Kidney (tissue), 13 donors: ENCODE measurements at regions not wholly inside any gene's neighbourhood (a gene's known extent, or its start where the extent isn't known, plus 50 kb on each side); places are given as distances from the start of the nearest gene placed in this dataset.
A peak's percentile ranks its signal among the peaks of the same experiment; 100 is the strongest.

Experiments
- DNase-seq, 5 donors: peaks; one replicate each; pipeline ENCODE4 v3.0.0-alpha.2; 2013 to 2020
- FAIRE-seq: peaks from 2 replicates; lab custom pipeline; 2012; peaks lifted over from hg19 to GRCh38; lab: Jason Lieb, UNC
- H3K27ac ChIP-seq, 2 donors: one replicate each; pipeline ENCODE4 v1.7.0; 2013; ENCODE audit warnings: low read depth in 2 of 2, low read length in 2 of 2, inconsistent platforms in 1 of 2
- H3K27me3 ChIP-seq: one replicate; pipeline ENCODE4 v1.7.1; 2013; ENCODE audit warnings: low read length, inconsistent platforms; ENCODE audit not compliant: control insufficient read depth, insufficient read depth
- H3K36me3 ChIP-seq, 3 donors: one replicate each; pipeline versions ENCODE4 v1.7.0 to v1.7.1; 2013; ENCODE audit warnings: low read length in 3 of 3, control low read depth in 1 of 3, inconsistent platforms in 1 of 3; ENCODE audit not compliant: insufficient read depth in 3 of 3, control insufficient read depth in 2 of 3
- H3K4me1 ChIP-seq, 3 donors: one replicate each; pipeline versions ENCODE4 v1.7.0 to v1.7.1; 2013; ENCODE audit warnings: low read length in 3 of 3, inconsistent platforms in 1 of 3, low read depth in 1 of 3; ENCODE audit not compliant: control insufficient read depth in 2 of 3, insufficient read depth in 2 of 3
- H3K4me3 ChIP-seq, 3 donors: one replicate each; pipeline versions ENCODE4 v1.7.0 to v1.8.1; 2013; ENCODE audit warnings: low read length in 3 of 3, control low read depth in 1 of 3, inconsistent platforms in 1 of 3
- H3K9ac ChIP-seq, 3 donors: one replicate each; pipeline versions ENCODE4 v1.7.0 to v1.7.1; 2013; ENCODE audit warnings: low read length in 3 of 3, control low read depth in 1 of 3, inconsistent platforms in 1 of 3
- H3K9me3 ChIP-seq, 3 donors: one replicate each; pipeline versions ENCODE4 v1.7.0 to v1.7.1; 2013; ENCODE audit warnings: low read length in 3 of 3, control low read depth in 1 of 3, inconsistent platforms in 1 of 3; ENCODE audit not compliant: control insufficient read depth in 2 of 3, insufficient read depth in 1 of 3
- intact Hi-C: fragments of 100-400 bp; cut with DNase I; formaldehyde crosslinking; loops from one replicate; pipeline ENCODE4 v1.11.1; 2022
- TF ChIP-seq, protein P1 (sequence below): IDR thresholded peaks from 3 replicates; pipeline ENCODE4 v1.5.1; 2012; ENCODE audit warnings: mild to moderate bottlenecking, moderate library complexity, borderline replicate concordance; ENCODE audit not compliant: insufficient read depth; ENCODE audit errors: extremely low read depth
- donor health status: control.
- donor health status: control.
- donor health status: control.
- donor health status: control.
- donor health status: control.
- donor health status: DM: yes; HTN: yes; CAD: no.
- donor health status: Normal renal cell carcinoma (clear cell type).

- FAIRE-seq (no peak), DNase-seq (no peak)
- Histone ChIP-seq H3K4me1 (peaks cover 0 to 2% (median 0%) of the 10 kb centered on the region in 3 donors), H3K9me3 (no peaks in the 10 kb centered on the region), H3K27ac (no peak overlapping the region), H3K27me3 (no peaks in the 10 kb centered on the region), H3K9ac (no peak overlapping the region), H3K36me3 (no peaks in the 10 kb centered on the region), H3K4me3 (no peak overlapping the region)
- TF ChIP-seq, protein P1, sequence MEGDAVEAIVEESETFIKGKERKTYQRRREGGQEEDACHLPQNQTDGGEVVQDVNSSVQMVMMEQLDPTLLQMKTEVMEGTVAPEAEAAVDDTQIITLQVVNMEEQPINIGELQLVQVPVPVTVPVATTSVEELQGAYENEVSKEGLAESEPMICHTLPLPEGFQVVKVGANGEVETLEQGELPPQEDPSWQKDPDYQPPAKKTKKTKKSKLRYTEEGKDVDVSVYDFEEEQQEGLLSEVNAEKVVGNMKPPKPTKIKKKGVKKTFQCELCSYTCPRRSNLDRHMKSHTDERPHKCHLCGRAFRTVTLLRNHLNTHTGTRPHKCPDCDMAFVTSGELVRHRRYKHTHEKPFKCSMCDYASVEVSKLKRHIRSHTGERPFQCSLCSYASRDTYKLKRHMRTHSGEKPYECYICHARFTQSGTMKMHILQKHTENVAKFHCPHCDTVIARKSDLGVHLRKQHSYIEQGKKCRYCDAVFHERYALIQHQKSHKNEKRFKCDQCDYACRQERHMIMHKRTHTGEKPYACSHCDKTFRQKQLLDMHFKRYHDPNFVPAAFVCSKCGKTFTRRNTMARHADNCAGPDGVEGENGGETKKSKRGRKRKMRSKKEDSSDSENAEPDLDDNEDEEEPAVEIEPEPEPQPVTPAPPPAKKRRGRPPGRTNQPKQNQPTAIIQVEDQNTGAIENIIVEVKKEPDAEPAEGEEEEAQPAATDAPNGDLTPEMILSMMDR = no peak
- intact Hi-C loops = no loop called here
Measured at GRCh38 chr4:159669094-159669493, 566.2 kb downstream of the RAPGEF2 start.

DNA sequence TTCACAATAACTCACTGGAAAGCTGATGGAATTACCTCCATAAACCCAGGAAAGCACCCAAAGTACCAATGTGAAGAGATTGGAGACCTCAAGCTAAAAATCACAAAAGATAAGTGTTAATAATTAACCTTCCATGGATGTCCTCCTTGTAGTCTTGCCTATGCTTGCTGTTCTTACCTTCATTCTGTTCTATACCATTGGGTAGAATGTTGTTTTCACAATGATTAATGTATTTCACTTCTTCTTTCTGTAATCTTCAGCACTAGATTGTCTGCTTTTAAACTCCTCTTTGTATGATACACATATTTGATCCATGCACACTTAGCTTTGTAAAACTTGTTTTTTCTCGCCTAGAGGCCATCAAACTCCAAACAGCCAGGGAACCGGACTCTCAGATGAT, 570.3 kb downstream of the RAPGEF2 start:
- Histone ChIP-seq H3K4me1 (peaks cover 0 to 2% (median 0%) of the 10 kb centered on the region in 3 donors), H3K9me3 (no peaks in the 10 kb centered on the region), H3K36me3 (no peaks in the 10 kb centered on the region), H3K9ac (no peak overlapping the region), H3K27me3 (no peaks in the 10 kb centered on the region), H3K27ac (no peak overlapping the region), H3K4me3 (no peak overlapping the region)
- intact Hi-C loops = no loop called here
- FAIRE-seq (no peak), DNase-seq (no peak)
- TF ChIP-seq, protein P1 = no peak

- Histone ChIP-seq H3K4me3 (no peak overlapping the region), H3K36me3 (no peaks in the 10 kb centered on the region), H3K9me3 (no peaks in the 10 kb centered on the region), H3K9ac (no peak overlapping the region), H3K4me1 (no peaks in the 10 kb centered on the region), H3K27me3 (no peaks in the 10 kb centered on the region), H3K27ac (no peak overlapping the region)
- TF ChIP-seq, protein P1 = no peak
- FAIRE-seq = no peak
- intact Hi-C loops = no loop called here
- DNase-seq = no peak
Measured at GRCh38 chr4:159674241-159674640, 571.4 kb downstream of the RAPGEF2 start.

GRCh38 chr4:159677521-159677920, 574.6 kb downstream of the RAPGEF2 start:
- DNase-seq (peak in 2 of 5 donors; percentile 5 to 13), FAIRE-seq (no peak)
- no peak overlapping the region for H3K27ac ChIP-seq

More at GRCh38 chr4:159677521-159677920, 574.6 kb downstream of the RAPGEF2 start:
- H3K27me3 ChIP-seq = no peaks in the 10 kb centered on the region
- TF ChIP-seq, protein P1 = no peak
- no peaks in the 10 kb centered on the region for H3K4me1 ChIP-seq
- no peak overlapping the region for H3K4me3 ChIP-seq
- no peak overlapping the region for H3K9ac ChIP-seq
- no peaks in the 10 kb centered on the region for H3K36me3 ChIP-seq
- H3K9me3 ChIP-seq = no peaks in the 10 kb centered on the region
- intact Hi-C loops = no loop called here
